ENCODE measurements at regions not wholly inside any gene's neighbourhood (a gene's known extent, or its start where the extent isn't known, plus 50 kb on each side); places are given as distances from the start of the nearest gene placed in this dataset.
"Not testable (repeated sequence)": the region's sequence is repeated elsewhere in the genome, so short reads cannot be mapped to it uniquely, and the experiment has no call there.

DNA sequence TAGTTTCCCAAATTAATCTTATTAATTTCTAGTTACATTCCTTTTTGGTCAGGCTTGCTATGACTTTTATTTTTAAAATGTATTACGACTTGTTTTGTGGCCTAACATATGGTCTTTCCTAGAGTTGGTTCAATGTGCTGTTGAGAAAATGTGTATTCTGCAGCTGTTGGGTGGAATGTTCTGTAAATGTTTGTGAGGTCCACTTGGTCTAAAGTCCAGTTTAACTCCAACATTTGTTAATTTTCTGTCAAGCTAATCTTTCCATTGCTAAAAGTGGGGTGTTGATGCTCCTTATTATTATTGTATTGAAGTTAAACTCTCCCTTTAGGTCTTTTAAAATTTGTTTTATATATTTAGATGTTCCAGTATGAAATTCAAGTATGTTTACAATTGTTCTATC, 1010.8 kb upstream of the EDIL3 start:
- no peak for DNase-seq (ENCODE audit: low read depth)

DNA sequence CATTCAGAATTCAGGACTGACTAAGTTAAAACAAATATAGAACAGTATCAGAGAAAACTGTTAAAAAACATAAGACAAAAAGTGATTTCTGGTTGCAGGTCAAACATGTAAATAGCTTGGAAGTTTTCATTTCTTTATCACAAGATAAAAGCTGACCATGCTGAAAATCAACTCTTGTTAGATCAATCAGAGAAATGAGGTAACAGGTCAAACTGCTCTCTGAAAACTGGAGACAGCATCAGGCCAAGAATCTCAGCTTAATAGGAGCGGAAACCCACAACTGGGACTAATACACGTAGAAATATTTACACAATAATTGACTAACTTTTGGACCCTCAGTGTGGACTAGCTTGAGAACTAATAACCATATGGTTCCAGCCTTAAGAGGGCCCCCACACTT, 1012.8 kb upstream of the EDIL3 start:
- no peak for DNase-seq (ENCODE audit: low read depth)

DNA sequence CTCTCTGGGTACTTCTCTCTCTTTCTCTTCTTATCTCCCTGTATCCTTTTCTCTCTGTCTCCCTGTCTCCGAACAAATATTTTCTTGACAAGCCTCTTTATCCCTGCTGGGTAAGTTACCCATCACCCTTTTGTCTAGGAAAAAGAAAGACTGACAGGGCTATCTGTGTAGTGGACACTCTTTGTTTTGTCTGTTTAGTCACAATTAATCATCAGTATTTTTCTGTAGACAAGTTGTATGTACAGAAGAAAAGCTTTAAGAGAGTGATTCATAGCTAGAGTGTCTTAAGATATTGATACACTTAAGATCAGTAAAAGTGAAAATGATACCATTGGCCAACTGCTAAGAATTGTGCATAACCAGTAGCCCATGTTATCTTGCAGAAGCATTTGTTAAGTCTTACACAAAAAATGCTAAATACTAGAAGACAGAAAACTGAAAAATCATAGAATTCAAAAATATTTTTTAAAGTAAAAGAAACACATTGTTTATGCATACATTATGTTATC, 1043.8 kb upstream of the EDIL3 start:
- no peak for DNase-seq (ENCODE audit: low read depth)

DNA sequence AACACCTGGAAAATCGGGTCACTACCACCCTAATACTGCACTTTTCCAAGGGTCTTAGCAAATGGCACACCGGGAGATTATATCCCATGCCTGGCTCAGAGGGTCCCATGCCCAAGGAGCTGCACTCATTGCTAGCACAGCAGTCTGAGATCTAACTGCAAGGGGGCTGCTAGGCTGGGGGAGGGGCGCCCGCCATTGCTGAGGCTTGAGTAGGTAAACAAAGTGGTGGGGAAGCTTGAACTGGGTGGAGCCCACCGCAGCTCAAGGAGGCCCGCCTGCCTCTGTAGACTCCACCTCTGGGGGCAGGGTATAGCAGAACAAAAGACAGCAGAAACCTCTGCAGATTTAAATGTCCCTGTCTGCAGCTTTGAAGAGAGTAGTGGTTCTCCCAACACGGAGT, 1047.0 kb upstream of the EDIL3 start:
- DNase-seq (ENCODE audit: low read depth) = not testable (repeated sequence)

DNA sequence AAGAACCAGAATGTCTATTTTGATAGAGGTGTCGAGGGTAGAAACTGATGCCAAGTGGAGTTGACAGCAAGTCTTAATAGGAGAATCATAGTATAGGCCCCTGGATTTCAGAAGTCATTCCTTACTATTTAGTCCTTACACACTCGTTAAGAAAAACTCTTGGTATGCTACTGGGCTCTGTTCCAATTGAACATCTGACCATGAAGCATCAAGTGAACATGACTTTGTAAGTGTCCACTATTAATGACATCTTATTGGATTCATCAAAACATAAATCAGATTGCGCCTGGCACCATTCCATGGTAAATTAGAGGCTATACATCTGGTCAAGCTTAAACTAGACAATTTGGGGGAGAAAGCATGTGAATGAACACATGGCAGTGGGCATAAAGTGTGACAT, 1056.5 kb upstream of the EDIL3 start:
- DNase-seq (ENCODE audit: low read depth) = peak; percentile 4

DNA sequence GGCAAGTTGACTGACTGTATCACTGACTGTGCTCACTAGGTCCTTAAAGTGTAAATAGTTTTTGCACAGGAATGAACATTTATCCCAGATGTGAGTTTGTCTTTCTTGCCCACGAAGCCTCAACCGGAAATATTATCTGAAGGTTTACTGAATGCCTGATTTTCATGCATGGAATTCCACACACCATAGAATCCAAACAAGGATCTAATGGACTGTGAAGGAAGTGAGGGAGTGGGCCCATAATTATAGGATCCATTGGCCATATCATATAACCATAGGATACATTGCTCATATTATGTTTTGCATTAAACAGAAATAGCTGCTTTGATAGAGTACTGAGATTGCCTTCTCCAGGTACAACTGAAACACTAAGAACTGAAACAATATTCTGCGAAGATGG, 1057.2 kb upstream of the EDIL3 start:
- DNase-seq (ENCODE audit: low read depth) = no peak

DNA sequence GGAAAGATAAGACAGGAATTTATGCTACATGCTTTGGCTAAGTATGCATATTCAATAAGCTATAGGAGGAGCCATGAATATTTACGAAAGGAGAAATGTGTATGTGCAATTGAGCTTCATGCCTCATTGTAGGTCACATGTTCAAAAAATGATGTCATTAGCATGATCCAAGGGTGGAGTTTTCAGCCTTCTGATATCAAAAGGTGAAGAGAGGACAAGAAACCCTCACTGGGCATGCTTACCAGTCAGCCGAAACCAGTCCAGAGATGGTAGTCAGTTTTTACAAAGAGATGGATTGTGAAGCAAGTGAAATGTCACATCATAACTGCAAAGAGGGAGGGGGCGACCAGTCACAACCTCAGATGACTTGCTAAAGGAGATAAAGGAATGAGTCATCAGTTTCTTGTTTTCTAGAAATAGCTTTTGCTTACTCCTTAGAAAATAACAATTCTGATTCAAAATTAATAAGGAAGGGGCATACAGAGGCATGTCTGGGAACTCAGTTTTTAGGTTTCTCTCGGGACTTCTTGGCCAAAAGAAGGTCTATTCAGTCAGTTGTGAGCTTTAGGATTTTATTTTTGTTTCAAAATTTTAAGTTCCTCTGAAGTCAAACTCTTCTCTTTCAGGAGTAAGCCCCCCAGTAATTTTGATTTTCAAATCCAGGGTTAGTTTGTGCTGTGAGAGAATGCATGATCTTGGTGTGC, 1067.8 kb upstream of the EDIL3 start:
- no peak for DNase-seq (ENCODE audit: low read depth)

DNA sequence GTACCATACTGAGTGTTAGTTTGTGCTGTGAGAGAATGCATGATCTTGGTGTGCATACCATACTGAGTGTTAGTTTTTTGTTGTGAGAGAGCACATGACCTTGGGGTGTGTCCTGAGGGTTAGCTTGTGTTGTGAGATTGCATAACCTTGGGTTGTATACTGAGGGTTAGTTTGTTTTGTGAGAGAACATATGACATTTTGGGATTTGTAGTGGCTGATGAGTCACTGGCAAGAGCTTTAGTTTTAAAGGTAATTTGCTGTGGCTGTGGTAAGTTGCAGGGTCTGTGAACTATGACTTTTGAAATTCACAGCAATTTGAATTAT, 1068.3 kb upstream of the EDIL3 start:
- DNase-seq (ENCODE audit: low read depth) = no peak

DNA sequence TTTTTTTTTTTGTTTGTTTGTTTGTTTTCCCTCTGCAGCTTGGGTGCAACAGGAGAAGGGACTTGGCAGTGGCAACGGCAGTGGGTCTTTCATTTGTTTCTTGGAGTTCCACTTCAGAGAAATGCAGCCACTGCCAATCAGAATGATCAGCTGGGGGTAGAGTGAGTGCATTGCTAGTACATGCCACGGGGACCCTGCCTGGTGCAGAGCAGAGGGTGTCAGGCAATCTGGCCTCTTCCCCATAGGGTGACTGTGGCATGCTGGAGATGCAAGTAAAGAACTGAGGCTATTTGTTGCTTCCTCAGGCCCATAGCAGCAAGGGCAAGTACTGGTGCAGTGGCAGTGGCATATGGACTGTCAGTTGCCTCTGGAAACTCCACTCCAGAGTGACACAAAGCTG, 1073.6 kb upstream of the EDIL3 start:
- DNase-seq (ENCODE audit: low read depth) = no peak

DNA sequence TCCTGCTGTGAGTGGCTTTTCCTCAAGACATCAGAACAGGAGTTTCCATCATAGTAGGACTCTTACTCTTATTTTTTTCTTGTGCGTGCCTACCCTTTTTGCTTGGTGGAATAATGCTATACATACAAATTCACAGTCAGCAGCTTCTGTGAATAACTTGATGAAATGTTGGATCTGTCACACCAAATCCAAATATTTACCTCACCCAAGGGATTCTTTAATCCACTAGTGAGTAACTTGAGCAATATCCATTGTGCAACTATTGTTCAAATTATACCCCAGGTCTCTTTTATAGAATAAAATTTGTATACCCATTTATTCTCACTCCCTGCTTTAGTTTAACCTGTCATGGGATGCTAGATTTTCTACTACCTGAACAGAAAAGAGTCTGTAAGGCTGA, 1078.3 kb upstream of the EDIL3 start:
- DNase-seq (ENCODE audit: low read depth) = no peak

DNA sequence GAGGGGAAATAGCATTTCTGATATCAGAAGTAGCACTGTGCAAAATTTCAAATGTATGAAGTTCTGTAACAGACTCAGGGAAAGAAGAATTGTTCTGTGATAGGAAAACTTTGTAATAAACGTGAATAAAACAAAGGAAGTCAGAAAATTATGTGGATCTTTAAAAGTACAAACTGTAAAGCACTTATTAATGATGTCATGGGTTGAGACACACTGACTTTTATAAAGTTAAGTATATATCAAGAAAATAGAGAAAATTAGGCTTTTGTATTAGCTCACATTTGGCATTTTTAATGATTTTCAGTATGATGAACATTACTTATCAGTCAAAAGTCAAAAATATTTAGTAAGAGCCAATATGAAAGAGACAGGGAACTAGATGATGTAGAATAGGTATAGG, 1081.7 kb upstream of the EDIL3 start:
- no peak for DNase-seq (ENCODE audit: low read depth)

DNA sequence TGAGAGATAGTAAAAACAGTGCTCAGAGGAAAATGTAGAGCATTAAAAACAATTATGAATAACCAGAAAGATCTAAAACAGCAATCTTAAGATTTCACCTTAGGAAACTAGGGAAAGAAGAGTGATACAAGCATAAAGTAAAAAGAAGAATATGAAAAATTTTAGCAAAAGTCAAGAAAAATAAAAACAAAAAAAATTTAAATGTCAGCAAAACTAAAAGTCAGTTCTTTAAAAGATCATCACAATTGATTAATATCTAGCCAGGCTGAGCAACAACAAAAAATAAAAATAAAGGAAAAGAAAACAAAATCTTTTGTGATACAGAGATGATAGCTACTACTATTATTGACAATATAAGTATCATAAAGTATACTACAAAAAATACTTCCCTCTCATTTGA, 1088.1 kb upstream of the EDIL3 start:
- DNase-seq (ENCODE audit: low read depth) = no peak

DNA sequence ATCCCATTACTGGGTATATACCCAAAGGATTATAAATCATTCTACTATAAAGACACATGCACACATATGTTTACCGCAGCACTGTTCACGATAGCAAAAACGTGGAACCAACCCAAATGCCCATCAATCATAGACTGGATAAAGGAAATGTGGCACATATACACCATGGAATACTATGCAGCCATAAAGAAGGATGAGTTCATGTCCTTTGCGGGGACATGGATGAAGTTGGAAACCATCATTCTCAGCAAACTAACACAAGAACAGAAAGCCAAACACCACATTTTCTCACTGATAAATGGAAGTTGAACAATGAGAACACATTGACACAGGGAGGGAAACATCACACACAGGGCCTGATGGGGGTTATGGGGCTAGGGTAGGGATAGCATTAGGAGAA, 1090.5 kb upstream of the EDIL3 start:
- DNase-seq (ENCODE audit: low read depth) = not testable (repeated sequence)

DNA sequence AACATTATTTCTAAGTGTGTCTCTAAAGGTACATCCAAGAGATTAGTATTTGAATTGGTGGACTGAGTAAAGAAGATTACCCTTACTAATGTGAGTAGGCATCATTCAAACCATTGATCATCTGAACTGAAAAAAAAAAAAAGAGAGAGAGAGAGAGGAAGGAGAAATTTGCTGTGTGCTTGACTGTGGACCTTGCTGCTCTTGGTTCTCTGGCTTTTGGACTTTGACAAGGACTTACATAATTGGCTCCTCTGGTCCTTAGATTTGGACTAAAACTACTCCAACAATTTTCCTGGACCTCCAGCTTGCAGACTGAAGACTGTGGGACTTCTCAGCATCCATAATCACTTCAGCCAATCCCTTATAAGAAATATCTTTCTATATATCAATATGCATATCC, 1091.9 kb upstream of the EDIL3 start:
- no peak for DNase-seq (ENCODE audit: low read depth)

DNA sequence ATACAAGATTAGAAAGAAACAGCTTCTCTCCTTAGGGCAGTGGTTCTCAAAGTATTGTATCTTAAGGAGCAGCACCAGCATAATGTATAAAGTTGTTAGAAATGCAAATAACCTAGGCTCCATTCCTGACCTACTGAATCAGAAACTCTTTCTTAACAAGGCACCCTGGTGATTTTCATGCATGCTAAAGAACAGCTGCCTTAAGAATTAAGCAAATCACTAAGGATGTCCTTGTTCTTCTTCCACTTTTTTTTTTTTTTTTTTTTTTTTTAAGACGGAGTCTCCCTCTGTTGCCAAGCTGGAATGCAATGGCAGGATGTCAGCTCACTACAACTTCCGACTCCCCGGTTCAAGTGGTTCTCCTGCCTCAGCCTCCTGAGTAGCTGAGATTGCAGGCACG, 1095.2 kb upstream of the EDIL3 start:
- no peak for DNase-seq (ENCODE audit: low read depth)

DNA sequence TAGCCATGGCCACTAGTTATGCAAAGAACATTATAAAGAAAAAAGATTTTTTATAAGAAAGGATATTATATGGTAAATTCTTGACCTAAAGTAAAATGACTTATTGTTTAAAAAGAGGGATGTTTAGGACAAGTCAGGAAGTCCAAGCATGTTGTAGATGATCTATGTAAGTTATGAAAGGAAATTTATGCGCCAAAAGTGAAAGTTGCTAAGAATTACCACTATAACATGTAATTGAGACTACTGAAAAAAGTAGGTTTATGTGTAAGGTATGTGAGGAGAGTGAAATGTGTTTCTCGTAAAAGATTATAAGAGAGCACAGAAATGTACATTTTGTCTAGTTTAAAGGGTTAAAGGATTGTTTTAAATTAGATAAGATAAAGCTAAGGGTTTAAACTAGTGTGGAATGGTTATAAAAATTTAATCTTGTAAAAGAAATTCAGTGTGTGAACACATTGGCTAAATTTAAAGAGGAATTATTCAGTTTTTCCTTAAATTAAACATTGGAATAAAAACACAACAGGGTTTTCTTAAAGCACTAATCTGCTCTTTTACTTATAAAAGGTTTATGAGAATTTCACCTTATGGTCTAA, 1100.4 kb upstream of the EDIL3 start:
- no peak for DNase-seq (ENCODE audit: low read depth)

DNA sequence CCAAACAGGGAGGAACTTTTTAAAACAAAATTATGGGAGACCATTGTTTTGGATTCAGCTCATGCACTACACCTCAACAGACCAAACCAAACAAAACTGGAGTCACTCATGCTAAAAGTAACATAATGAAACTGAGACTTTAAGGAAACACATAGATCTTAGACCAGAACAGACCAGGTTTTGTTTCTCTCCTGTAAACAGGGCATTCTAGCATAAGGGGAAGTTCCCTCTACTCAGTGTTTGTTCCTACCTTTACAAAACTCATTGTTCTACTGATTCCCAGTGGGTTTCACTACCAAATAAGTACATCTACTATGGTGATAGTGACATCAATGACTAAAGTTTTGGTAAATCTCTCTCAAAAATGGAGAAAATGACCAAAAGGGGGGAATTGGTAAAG, 1103.6 kb upstream of the EDIL3 start:
- no peak for DNase-seq (ENCODE audit: low read depth)

DNA sequence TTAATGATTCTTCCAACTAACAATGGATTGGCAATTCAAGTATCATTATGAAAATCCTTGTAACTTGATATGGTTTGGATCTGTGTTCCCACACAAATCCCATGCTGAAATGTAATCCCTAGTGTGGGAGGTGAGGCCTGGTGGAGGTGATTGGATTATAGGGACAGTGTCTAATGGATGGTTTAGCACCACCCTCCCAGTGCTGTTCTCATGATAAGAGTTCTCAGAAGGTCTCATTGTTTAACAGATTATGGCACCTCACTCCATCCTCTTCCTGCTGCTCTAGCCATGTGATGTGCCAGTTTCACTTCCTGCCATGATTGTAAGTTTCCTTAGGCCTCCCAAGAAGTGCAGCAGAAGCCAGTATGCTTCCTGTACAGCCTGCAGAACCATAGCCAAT, 1116.2 kb upstream of the EDIL3 start:
- DNase-seq (ENCODE audit: low read depth) = no peak

DNA sequence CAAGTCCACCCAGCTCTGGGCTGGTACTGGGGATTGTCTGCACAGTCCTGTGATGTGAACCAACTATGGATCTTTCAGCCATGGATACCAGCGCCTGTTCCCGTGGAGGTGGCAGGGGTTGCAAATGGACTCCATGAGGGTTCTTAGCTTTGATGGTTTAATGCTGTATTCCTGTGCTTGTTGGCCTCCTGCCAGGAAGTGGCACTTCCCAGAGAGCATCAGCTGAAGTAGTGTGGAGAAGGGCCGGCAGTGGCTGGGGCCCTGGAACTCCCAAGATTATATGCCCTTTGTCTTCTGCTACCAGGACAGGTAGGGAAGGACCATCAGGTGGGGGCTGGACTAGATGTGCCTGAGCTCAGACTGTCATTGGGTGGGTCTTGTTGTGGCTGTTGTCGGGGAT, 1104.8 kb upstream of the COX7C start:
- DNase-seq (ENCODE audit: low read depth) = no peak

DNA sequence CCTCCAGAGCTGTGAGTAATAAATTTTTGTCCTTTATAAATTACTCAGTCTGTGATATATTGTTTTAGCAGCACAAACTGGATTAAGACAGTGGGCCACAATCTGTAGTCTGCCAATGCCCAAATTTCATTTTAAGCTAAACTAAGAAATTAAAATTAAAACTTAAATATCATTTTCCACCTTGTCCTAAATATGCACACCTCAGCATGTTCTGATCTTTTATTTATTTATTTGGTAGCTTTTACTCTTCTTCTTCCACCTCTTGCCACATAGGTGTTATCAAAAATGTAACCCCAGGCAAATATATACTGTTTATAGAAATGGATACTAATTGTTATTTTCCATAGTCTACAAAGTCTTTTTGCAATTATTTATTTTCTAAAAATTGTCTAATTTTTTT, 1102.2 kb upstream of the COX7C start:
- no peak for DNase-seq (ENCODE audit: low read depth)

DNA sequence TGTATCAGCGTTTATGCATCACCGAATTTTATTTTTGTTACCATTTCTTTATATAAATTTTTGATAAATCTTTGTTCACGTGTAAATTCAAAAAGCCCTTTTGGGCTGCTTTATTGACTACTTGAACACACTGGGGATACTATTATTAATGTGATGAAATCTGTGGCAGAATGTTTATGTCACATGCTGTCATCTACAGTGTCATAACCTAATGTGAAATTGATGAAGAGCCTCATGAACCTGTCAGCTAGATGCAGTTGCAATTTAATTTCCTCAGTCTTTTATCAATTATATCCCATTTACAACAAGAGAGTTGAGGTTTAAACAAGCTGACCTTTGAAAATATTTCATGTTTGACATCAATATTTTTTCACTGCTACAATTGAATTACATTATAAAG, 1100.4 kb upstream of the COX7C start:
- DNase-seq (ENCODE audit: low read depth) = no peak

DNA sequence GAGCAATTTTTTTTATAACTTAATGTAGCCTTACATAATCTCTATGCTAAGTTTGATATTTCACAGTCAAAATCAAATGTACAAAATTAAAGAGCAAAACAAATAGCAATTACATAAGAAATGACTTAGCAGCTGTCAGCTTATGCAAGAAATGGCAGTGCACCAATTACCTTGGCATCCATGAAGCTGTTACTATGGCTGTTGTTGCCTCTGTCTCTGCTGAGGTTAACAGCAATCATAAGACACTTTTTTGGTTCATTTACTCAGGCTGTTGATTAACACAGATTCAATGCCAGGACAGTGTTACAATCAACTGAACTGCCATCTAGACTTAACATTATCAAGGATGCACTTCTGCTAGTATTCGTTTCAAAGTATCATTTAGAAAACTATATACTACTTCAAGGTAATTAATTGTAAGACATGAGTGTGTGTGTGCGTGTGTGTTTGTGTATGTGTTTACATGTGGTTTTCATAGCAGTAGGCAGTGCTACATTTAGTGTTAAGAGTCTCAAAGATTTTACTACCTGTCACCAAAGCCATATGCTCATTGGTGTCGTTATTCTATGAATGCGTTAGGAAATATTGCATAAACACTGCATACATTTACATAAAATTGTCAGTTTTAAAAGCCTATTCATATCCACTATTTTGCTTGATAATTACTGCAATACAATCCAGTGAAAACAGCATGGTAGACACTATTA, 1084.2 kb upstream of the COX7C start:
- no peak for DNase-seq (ENCODE audit: low read depth)

DNA sequence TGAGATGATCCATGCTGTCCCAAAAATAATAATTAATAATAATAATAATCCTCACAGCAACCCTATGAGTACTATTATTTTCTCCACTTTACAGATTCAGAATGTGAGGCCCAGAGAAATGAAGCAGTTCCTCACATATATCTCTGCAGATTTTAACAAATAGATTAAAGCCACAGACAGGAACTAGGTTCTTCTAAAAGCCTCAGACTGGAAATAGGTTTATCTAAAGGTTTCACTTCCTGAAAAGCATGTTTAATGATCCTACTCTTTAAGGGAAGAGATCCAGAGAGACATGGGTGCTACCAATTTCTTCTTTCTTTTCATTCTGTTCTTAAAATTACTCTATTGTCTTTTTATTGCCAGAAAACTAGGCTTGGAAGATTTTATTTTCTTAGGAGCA, 1079.4 kb upstream of the COX7C start:
- no peak for DNase-seq (ENCODE audit: low read depth)

DNA sequence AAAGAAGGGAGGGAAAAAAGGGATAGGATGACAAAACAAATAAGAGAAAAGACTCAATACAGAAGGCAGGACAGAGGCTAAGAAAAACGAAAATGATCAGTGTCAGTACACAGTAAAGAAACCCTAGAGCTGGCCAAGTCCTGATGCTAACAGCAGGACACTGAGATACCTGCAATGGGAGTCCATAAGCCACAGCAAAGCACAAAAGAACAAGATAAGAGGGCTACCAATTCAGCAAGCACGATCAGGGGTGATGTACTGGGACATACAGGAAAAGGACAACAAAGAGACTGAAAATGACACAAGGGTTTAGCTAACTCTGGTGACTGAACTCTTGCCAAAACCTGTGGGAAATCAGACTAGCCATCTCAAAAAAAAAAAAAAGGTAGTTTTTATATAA, 1072.6 kb upstream of the COX7C start:
- no peak for DNase-seq (ENCODE audit: low read depth)
